Dermis blood vessel endothelial cell (primary cell): ENCODE measurements at regions not wholly inside any gene's neighbourhood (a gene's known extent, or its start where the extent isn't known, plus 50 kb on each side); places are given as distances from the start of the nearest gene placed in this dataset.

Source experiments
- DNase-seq: peaks from one replicate; pipeline ENCODE4 v3.0.0; 2010

DNA sequence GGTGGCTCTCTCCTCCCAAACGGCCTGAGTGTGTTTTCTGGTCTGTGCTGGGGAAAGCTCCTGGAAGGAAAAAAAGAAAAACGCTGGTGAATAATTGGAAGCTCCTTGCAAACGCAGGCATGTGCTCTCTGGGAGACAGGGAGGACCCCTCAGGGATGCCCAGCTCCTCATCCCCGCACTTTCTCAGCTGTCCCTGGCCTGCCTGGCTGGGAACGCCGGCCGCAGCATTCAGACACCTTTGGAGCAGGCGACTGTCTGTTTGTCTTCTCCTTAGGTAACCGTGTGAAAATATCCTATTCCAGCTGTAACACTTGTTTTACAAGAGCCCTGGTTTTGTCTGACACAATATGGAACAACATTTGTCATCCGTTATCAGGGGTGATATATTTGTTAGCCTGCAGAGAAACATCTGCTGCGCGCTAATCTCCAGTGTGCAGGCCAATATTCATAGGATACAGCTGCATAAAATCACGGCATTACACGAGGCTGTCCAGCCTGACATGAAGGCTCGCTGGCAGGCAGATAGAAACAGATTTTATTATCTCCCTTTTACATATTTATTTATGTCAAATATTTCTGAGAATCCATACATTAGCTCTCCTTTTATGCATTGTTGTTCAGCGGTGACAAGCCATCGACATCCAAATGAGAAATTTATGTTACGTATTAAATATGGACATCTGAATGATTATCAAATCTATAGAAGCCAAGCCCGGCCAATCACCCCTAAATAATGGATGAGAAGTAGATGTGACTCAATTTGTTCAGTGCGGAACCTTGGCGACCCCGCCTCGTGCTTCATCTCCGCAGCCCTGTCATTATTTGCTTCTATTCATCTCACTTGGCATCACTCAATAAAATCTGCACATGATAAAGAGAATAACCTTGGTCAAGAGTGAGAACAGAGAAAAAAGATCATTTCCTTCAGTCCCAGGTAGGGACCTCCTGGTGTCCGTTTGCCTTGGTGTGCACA lies 675.1 kb upstream of the SALL3 start:
- DNase-seq = no peak

DNA sequence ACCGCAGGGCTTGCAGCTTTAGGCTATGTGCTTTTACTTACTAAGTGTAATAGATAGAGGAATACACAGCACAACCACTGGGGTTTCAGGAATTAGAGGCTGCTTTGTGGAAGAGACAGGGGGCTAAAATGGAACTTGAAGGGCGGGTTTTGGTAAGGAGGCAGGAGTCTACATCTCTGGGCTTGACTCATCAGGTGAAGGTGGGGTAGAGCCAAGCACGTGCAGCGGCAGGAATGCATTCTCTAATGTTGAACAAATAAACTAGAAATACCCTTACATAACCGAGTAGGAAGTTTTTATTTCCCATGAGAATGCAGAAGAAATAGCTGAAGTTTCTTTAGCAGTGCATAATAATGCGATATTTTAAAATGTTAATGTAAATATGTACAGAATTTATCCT lies 673.8 kb upstream of the SALL3 start:
- DNase-seq = no peak

DNA sequence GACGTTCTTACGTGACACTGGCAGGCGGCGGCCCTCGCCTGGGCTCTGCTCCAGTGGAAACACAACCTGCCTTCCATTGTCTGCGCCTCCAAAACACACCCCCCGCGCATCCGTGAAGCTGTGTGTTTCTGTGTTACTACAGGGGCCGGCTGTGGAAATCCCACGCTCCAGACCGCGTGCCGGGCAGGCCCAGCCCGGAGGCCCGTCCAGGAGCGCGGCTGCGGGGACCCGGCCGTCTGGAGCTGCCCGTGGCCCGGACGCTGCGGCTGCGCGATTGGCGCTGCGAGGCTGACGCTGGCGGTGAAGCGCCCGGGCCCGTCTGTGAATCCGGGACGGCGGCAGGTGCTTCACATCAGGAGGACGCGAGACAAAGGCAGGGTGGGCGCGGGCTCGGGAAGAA lies 670.3 kb upstream of the SALL3 start:
- no peak for DNase-seq

DNA sequence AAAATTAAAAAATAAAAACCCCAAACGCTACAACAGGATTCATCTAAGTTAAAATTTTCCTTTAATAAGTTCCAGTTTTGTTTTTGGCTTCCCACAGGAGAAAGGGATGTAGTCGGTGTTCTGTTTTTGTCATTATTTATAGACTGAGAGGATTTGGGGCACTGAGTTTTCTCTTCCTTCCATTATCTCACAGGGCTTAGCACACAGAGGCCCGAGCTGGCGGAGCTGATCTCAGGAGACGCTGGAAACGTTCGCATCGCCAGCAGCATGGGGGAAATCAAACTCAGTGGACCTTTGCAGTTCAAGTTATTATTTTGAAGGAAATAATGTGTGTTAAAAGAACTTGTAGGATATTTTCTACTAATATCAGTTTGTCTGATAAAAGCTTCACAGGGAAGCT lies 669.7 kb upstream of the SALL3 start:
- no peak for DNase-seq

DNA sequence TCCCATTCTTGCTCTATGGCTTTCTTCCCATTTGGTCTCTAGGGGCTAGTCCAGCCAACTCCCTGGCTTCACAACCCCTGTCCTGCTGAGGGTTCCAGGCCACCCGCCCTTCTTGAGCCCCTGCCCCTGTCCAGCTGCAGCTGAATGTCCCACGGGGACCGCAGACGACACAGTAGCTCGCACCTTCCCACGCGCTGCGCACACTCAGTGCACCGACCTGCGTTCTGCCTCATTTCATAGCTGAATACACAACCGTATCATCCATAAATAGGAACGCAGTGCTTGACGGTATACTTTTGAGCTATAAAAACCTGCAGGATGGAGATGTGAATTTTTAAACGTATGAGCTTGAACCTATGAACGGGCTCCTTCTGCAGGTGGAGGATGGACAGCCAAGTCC lies 660.4 kb upstream of the SALL3 start:
- no peak for DNase-seq

DNA sequence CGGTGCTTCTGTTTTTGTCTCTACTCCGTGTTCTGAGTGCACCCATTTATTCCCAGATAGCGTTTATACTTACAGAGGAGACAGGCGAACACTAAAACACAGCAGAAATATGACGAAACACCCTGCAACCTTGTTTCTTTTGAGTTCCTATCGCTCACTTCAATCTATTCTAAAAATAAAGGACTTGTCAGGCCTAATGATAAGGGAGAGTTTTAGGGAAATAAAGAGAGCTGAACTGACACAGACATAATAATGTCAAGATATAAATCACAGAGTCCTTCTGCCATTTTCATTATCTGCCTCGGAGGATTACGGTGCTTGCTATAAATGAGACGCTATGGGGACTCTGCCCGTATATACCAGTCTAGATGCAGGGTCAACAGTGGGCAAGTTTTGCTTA lies 659.7 kb upstream of the SALL3 start:
- no peak for DNase-seq

DNA sequence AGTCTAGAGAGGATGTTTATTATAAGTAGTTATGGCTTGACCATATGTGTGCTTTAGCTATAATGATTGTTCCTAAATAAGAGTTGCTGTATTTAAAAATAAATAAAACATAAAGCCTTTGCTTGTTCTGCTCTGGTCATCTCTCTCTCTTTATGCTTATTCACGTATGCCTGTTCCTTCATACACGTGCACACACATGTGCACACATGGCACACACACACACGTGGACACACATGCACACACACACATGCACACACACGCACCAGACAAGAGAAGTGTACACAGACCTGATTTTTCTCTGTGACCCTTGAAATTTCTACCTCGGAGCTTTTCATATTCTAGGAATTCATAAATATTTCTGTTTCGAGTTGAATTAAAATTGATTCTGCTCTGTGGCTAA lies 658.2 kb upstream of the SALL3 start:
- no peak for DNase-seq

DNA sequence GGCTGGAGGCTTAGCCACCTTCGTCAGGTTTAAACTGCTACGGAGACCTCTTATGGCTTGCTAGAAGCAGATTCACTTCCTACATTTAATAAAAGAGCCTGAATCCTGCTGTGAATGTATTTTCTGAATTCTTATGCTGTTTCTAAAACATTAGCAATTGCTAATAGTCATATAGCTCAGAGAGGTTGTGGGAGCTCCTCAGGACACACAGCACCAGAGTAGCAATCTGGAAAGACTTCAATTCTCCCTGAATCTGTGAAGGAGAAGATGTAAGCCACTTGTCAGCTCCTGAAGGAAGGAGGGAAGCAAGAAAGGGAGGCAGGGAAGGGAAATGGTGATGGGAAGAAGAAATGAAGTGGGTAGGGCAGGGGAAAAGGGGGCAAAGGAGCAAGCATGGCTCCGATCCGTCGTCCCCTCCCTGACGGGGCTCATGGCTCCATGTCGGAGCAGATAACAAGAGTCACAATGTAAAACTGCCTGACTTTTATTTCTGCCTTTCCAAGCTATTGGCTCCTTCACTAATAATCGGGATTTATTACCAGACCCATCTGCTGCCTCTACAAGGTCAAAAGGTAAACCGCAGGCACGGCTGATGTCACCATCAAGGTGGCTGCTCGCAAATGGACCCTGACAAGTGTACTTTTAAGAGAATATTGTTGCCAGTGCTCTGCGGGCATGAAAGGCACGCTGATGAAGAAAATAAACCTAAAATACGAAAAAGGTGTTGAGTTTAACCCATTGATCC lies 656.0 kb upstream of the SALL3 start:
- DNase-seq = no peak

DNA sequence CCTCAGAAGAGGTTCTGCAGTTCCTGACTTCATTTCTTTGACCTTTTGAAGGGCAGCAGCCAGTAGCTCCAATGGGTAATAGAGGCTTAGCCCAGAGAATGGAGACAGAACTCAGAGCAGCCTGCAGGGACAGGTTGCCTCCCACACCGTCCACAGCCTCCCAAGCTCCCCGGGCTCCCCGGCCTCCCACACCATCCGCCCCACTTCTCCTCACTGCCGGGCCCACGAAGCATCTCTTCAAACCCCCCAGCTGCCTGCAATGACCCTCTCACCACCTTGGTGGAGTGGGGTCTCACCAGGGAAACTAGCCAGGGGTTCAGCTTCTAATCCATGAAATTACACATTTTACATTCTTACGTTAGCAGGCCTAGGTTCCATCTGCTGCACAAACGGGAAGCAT lies 652.0 kb upstream of the SALL3 start:
- no peak for DNase-seq

DNA sequence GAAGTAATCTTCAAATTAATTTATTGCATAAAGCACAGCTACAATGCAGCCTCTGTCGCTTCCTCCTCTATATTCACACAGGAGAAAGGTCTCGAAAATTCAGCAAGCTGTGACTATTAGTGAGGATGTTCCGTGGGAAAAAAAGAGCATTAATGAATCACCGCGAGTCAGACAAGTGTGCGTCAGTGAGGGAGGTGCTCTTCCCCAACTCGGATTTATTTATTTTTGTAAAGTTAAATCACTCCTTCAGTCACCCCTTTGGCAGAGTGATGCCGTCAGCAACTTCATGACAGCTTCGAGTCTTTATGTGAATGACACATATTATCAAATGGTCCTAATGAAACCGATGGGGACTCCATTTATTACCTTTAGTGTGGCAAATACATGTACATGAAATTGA lies 648.9 kb upstream of the SALL3 start:
- no peak for DNase-seq

DNA sequence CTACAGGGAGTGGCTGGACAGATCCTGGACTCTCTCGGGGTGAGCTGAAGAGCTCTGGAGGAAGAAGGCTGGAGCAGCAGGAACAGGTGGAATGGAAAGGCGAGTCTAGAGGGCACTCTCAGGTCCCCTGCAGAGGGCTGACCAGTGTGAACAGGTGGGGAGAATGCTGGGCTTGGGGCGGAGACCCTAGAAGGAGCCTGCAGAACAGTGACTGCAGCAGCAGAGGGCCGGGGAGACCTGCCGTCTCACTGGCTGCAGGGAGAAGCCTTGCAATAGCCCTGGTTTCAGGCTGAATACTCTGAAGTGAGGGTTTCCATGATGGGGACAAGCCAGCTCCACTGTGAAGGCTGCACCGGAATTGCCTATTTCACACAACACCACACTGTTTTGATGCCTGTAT lies 626.7 kb upstream of the SALL3 start:
- DNase-seq = no peak

DNA sequence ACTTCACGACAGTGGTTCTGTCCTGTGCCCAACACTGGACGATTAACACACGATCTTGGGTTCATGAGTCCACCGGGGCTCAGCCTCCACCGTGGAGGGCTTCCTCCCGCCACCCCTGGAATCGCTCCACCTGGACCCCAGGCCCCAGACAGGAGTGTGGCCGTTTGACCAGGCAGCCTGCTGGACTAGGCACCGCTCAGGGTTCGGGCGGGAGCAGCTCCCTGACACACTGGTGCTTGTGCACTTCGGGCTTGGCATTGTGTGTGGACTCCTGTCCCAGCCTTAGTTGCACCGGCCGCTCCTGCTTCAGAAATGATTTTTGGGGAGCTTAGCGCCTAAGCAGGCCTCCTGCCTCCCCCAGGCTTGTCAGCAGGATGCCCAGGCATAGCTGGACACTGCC lies 617.4 kb upstream of the SALL3 start:
- no peak for DNase-seq

DNA sequence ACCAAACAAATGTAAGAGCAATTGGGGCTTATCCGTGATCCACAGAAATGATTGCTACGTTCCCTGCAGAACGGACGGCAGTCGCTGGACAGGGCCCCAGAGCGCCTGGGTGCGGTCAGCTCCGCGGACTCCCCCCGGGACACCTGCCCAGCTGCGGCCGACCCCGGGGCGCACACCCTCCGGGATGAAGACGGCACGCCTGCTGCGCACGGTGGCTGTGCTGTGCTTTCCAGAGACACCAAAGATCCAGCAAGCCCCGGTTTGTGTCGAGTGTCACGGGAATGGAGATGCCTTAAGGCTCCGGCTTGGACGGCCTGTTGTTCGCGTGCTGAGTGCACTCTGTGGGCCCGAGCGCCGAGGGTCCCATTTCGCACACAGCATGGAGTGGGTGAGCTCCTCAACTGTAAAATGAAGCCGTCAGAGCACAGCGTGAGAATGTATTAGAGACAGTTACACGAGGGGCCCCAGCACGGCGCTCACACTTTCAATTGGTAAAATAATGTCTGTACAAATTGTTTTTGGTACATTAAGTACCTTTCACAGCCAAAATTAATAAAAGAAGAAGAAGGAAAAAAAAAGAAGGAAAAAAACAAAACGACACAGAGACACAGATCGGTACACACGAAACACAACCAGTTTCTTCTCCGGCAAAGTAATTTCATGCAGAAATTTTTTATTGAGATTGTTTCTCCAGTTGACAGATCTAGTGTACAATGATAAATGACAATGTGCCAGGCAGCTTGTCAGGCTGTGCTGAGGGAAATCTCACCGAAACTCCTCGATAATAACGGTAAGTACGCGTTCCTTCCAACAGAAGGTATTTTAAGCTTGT lies 615.8 kb upstream of the SALL3 start:
- no peak for DNase-seq

DNA sequence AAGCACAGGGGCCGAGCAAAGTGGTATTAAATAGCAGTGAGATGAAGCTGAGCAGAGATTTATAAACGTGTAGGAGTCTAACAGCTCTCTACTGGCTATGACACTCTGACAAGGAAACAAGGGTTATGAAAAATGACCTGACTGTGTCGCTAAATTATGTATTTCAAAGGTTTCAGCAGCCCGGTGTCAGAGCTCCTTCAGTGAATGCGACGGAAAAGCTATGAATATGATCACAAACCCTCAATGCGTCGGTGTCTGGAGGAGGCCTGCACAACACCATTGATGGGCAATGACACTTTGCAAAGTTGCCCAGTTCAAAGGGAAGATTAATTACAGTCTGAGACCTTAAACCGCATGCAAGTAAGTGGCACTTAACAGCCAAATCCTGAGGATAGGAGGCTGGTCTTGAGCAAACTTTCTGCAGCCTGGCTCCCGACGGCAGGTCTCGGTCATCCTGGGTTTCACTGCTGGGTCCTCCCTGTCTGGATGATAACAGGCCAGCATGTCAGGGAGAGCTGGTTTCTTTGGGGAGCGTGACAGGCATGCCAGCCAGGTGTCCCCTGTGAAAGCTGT lies 615.1 kb upstream of the SALL3 start:
- DNase-seq = no peak

DNA sequence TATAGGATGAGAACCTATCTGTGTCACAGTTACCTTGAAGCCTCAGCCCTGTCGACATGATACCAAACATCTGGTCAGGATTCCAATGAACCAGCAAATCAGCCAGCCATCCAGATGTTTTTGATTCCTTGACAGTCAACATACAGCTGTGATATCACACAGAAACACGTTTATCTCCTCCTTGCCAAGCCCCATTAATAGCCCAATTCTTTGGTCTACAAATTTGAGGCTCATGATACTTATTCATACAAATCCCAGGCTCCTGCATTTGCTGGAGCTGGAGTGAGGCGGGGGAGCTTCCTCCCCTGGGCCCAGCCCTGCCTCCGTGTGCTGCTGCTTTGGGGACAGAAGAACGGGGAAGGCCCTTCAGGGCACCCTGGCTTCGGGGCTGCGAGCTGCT lies 611.6 kb upstream of the SALL3 start:
- no peak for DNase-seq

DNA sequence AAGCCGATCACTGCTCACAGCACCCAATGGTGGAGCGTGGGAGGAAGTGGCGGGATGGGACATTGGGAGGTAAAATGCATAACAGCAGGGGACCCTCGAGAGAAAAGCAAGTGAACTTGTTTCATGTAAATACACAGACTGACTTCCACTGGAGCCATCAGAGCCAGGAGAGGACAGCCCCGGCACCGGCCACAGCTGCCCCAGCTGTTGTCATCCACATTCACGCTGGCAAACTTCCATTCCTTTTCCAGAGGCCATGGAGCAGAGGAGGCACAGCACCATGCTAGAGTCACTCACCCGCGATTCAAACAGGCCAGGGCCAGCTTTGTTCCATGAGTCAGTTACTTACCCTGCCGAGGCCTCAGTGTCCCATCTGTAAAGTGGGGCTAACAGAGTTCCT lies 610.9 kb upstream of the SALL3 start:
- no peak for DNase-seq

DNA sequence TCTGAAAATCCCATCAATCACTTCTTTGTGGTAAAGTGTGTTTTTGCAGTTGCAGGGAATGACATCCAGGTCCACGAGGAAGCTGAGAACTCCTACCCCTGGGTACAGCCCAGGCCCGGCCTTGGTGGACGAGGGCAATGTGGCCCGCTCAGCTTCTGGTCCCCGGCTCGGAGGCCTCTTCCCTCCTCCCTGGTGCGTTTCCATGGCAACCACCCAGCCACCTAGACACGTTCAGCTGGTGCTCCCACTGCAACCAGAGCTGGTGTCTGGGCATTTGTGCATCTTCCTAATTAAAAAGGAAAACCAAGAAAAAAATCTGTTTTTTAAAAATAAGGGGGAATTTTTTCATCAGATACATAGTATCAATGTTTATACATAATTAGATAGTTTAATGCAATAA lies 603.6 kb upstream of the SALL3 start:
- no peak for DNase-seq

DNA sequence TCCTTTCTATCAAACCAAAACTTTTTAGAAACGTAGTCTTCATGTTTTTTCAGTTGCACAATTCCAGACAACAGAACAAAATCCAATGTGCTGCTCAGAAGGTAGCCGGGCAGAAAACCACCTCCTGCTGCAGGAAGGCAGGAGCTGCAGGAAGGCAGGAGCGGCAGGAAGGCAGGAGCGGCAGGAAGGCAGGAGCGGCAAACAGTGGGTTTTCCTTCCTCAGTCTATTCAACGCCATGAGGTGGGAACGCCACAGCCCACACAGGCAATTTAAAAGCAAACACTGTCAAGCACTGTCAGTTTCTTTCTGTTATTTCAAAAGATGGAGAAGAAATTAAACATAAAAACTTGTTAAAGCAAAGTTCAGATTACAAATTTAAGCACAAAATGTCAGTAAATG lies 601.2 kb upstream of the SALL3 start:
- no peak for DNase-seq

DNA sequence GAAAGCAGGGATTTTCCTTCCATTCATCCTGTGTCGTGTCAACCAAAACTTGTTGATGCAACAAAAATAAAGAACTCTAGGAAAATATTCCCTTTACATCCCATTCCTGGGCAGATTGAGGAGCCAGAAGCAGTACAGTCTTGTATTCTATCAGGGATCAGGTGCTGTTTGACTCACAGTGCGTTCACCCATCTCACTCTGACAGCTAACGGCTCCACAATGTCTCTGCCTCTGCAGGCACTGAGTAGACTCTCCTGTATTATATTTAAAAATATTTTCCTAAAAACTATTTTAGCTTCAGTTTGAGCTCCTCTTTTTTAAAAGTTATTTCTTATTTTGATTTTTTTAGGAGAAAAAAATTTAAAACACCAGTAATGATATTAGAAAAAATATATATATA lies 600.6 kb upstream of the SALL3 start:
- no peak for DNase-seq

DNA sequence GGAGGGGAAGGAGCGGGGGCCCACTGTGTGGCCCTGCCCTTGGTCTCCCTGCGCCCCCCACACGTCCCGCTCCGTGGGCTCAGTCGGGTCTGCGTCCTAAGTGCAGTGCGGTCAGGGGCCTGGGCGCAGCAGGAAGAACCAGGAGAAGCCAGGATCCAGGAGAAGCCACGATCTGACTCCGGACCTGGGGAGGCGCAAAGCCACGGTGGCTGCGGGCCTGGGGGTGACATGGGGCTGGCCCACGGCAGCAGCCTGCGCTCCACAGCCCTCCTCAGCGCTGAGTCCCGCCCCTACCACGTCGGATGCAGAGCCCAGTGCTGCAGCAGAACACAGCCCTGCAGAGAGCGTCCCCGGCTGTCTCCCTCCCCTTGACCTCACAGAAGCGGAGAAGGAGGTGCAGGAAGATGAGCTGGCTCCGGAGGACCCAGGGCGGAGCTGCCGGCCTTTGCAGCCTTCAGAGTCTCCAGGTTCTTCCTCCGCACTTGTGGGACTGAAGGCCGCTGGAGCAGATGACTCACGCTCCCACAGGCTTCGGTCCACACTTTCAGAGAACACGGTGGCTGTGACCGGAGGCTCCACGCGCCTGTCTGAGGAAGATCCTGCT lies 589.2 kb upstream of the SALL3 start:
- DNase-seq = no peak

DNA sequence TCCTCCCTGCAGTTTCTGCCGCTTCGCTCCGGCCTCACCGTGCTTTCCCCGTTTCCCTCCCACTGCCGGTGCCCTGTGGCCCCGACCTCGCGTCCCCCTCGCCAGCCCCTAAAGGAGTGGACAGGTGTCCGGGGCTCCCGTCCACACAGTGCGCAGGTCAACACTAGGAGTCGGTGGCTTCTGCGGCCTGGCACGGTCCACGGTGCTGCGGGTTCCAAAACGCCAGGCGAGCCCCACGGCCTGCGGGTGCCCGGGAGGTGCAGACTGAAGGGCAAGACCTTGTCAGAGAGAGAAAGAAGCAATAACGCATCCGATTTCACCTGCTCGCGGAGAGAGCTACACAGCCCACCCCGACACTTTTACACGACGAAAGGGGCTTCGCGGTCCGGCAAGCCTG lies 588.7 kb upstream of the SALL3 start:
- DNase-seq = no peak

DNA sequence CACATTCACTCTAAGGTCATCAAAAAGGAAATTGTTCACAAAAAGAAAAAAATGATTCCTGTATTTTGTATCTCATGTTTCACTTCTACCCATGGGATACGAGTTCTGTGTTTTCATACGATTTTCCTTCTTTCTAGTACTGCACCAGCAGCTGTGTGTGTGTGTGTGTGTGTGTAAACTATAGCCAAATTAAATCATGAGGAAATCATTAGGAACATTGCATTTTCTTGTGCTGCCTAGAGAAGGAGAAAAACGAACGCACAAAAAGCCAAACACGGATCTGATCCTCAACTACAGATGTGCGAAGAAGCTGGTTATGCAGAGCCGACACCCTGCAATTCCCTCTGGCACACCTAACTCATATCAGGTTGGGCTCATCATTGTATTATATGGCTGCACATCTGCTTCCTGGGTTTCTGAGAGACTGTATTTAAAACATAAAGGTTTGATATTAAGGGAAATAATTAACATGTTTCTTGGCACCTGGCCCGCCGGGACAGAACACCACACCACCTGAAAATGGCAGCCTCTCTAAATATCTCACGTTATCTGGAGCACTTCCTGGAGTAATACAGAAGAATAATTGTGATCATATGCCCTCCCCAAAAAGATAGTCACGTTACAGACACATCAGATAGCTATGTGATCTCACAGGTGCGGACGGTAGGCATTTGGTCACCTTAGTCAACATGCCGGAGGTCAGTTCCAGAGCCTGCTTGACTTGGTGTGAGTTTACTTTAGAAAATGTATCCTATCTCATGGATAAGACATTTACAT lies 586.3 kb upstream of the SALL3 start:
- no peak for DNase-seq
